ENCODE measurements at regions not wholly inside any gene's neighbourhood (a gene's known extent, or its start where the extent isn't known, plus 50 kb on each side); places are given as distances from the start of the nearest gene placed in this dataset.
A peak's percentile ranks its signal among the peaks of the same experiment; 100 is the strongest.

DNA sequence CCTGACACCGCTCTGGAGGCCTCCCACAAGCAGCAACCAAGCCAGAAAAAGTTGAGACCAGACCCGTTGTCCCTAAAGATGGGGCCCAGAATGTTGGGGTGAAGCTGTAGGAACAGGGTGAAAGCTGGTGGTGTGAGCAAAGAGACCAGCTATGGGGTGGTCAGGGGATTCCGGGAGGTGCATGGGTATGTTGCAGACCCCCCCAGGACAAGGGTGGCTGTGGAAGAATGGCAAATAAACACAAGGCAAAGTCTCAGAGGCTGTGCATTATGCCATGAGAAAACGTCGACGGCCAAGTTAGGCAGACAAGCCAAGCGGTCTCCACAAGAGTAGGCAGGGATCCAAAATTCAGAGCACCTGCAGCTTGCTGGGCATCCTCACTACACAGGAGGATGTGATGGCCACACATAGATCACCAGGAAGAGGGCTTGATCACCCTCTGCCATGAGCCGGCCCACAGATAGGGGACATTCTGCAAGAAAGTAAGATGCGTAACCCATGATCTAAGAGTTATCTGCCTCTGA lies 58.8 kb upstream of the KCNA1 start:
- Mint-ChIP-seq H3K36me3 (no peaks in the 10 kb centered on the region), H3K4me3 (no peak overlapping the region), H3K27ac (no peak overlapping the region), H3K4me1 (peaks cover 5% of the 10 kb centered on the region), H3K9me3 (no peaks in the 10 kb centered on the region)
- DNase-seq (ENCODE audit: low spot score in 2 of 2), result no peak
- ATAC-seq, result no peak

DNA sequence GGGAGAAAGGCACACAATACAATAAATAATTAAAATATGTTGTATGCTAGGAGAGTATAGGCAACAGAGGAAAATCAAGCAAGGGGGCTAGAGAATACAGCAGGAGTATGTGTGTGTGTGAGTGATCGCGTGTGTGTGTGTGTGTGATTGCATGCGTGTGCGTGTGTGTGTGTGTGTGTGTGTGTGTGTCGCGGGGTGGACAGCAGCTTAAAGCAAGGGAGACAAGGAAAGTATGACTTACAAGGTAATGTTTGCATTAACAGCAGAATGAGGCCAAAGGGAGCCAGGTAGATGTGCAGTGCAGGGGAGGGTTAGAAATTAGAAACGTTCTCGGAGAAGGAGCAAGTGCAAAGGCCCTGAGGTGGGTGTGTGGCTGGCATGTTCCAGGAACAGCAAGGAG lies 57.4 kb upstream of the KCNA1 start:
- no peak for ATAC-seq
- Mint-ChIP-seq H3K4me1 (peaks cover 10% of the 10 kb centered on the region), H3K4me3 (no peak overlapping the region), H3K36me3 (no peaks in the 10 kb centered on the region), H3K9me3 (no peaks in the 10 kb centered on the region), H3K27ac (no peak overlapping the region)
- DNase-seq (ENCODE audit: low spot score in 2 of 2), result no peak

DNA sequence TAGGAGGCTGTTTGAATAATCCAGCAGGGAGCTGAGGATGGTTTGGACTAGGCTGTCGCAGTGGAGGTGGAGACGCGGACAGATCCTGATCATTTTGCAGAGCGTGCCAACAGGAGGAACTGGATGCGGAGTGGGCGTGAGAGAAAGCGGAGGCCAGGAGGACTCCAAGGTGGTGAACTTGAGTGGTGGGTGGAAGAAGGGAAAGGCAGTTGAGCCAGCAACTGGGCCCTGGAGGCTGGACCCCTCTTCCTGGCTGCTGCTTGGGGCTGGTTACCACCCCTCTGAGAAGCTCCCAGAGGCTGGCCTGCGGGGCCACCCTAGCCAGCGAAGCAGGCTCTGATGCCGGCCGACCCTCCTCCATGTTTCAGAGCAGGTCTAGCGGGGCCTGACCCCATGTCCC lies 56.8 kb upstream of the KCNA1 start:
- Mint-ChIP-seq H3K4me1 (peaks cover 15% of the 10 kb centered on the region), H3K36me3 (no peaks in the 10 kb centered on the region), H3K4me3 (no peak overlapping the region), H3K9me3 (no peaks in the 10 kb centered on the region), H3K27ac (no peak overlapping the region)
- DNase-seq (ENCODE audit: low spot score in 2 of 2) (no peak), ATAC-seq (no peak)

DNA sequence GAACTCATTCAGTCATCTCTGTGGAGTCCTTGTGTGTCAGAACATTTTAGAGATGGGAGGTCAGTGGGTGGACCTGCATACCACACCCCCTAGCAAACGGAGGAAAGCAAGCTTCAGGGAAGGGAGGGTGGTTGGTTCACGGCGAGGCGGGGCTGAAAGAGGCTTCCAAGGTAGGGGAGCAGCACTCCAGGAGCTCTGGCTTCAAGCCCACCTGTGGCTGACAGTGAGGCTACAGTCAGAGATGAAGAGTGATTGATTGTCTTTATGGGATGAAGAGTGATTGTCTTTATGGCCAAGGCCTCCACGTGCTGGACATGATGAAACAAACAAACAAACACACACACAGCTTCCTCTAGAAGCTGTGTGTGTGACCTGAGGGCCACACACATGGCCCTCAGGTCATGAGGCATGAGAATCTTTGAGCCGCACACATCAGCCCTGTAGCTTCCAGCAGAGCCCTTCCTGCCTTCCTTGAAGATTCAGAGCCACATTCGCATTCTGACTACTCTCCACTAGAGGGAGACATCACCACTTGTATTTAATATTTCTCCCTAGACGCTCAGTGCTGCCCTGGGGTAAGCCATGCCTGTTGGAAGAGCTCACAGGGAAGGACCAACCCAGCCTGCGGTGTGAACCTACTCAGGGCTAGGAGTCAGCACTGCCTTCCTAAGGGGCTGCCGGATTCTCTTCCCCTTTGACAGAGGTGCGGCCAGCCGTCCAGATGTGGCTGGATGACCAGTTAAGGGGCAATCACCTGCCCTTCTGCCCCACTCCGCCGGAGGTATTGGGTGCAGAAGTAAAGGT lies 54.4 kb upstream of the KCNA1 start:
- peak; percentile 30 to 69 for DNase-seq (ENCODE audit: low spot score in 2 of 2)
- no peaks in the 10 kb centered on the region for H3K36me3 Mint-ChIP-seq
- peaks cover 20% of the 10 kb centered on the region for H3K4me1 Mint-ChIP-seq
- ATAC-seq, result peak; percentile 72
- no peak overlapping the region for H3K4me3 Mint-ChIP-seq
- no peaks in the 10 kb centered on the region for H3K9me3 Mint-ChIP-seq
- H3K27ac Mint-ChIP-seq, result no peak overlapping the region

DNA sequence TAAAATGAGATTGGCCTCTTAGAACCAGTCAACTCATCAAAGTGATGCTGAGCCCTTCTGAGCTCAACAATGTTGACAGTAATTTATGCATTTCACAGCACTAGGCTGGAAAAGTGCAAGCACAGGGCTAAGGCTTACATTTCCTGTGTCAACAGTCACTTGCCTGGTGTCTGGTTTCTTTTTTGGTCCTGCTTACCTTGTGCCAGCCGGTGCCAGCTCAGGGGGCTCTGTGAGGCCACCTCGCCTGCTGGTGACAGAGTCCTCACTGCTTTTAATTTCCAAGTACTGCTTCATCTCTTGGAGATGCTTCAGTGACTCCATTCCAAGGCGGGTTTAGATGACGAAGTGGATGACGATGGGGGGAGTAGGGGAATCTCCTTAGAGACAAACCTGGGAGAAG lies 53.1 kb upstream of the KCNA1 start:
- H3K36me3 Mint-ChIP-seq, result no peaks in the 10 kb centered on the region
- no peak for DNase-seq (ENCODE audit: low spot score in 2 of 2)
- no peak overlapping the region for H3K27ac Mint-ChIP-seq
- no peak for ATAC-seq
- peaks cover 20% of the 10 kb centered on the region for H3K4me1 Mint-ChIP-seq
- H3K9me3 Mint-ChIP-seq, result no peaks in the 10 kb centered on the region
- H3K4me3 Mint-ChIP-seq, result no peak overlapping the region

DNA sequence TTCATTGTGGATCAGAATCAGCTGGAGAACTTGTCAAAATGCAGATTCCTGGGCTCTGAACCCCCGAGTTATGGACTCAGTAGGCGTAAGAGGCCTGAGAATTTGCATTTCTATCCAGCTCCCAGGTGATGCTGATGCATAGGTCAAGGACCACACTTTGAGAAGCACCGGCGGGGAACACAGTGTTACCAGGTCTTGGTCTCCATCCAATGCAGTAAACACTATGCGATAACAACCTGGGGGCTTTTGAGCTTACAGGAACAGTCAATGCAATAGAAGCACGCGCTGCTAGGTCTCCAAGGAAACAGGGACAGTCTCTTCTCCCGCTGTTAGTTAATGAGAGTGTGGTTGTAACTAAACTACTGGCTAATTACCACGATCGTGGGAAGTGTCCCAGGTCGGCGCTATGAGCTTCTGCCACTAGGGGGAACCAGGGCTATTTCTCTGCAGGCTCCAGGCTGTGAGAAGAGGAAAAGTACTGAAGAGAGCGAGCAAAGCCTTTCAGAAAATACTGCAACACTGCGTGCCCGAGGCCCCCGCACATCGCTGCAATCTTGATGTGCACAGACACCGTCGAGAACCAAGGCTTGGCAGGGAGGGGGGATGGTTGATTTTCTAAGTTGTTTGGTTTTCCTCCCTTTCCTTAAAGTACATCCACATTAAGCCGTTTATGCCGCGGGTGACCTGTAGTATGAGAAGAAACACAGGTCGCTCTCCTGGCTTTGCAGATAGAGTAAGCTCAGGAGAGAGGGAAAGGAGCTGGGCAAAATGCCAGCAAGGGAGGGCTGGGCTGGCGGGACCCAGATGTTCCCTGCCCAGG lies 52.0 kb upstream of the KCNA1 start:
- DNase-seq (ENCODE audit: low spot score in 2 of 2) (peak; percentile 64 to 85), ATAC-seq (peak; percentile 79)
- Mint-ChIP-seq H3K27ac (no peak overlapping the region), H3K36me3 (no peaks in the 10 kb centered on the region), H3K9me3 (no peaks in the 10 kb centered on the region), H3K4me3 (peak overlapping the region; percentile 63), H3K4me1 (peaks cover 20% of the 10 kb centered on the region)

DNA sequence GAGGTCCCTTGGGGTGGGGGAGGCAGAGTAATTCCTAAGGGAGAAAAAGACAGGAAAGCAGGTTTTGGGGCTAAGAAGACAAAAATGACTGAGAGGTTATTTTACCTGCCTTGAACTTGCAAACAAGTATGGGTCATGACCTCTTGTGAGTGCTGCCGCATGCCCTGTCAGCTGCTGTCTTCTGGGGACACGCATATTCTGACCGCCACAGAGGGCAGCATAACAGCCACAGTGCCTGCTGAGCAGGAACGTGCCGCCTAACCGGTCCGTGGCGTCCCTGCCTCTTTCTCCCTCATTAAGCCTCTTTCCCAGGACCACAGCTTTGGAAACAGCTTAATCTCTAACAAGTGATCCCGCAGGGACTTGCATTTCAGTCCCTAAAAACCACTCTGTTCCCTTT lies 51.3 kb upstream of the KCNA1 start:
- ATAC-seq, result no peak
- Mint-ChIP-seq H3K36me3 (no peaks in the 10 kb centered on the region), H3K4me3 (peak overlapping the region; percentile 63), H3K9me3 (no peaks in the 10 kb centered on the region), H3K27ac (no peak overlapping the region), H3K4me1 (peaks cover 20% of the 10 kb centered on the region)
- DNase-seq (ENCODE audit: low spot score in 2 of 2), result no peak

DNA sequence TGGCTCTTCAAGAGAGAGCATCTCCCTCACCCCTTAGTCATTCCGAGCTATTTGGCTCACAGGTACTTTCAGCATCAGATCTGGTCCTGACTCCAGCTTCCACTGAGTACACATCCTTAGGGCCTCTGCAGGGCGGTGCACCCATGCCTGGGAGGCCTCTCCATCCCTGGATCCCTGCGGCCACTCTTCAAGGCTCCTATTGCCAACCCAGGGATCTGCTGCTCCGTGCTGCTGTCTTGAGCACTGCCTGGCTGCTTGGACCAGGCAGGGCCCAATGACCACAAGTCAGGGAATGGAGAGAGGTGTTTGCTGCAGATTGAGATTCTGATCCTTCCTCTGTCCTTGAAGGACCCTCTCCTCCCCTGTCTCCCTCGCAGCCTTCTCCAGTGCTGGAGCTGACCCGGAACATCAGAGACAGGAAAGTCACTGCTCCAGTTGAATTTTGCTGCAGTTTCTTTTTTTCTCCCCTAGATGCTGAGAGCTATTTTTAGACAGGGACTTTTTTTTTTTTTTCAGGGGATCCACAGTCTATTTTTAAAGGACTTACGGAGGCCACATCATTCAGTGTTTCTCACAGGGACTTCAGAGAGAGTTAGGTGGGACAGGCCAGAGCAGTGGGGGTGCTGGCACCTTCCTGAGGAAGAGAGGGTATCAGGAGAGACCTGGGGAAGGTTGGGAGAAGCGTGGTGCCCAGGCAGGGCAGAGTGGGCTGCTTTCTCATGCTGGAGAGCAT lies 50.1 kb upstream of the KCNA1 start:
- ATAC-seq, result no peak
- H3K27ac Mint-ChIP-seq, result no peak overlapping the region
- H3K4me3 Mint-ChIP-seq, result no peak overlapping the region

More for the DNA sequence above, 50.1 kb upstream of the KCNA1 start:
- no peaks in the 10 kb centered on the region for H3K36me3 Mint-ChIP-seq
- DNase-seq (ENCODE audit: low spot score in 2 of 2), result no peak
- H3K9me3 Mint-ChIP-seq, result no peaks in the 10 kb centered on the region
- peaks cover 20% of the 10 kb centered on the region for H3K4me1 Mint-ChIP-seq

All from stimulated activated effector memory CD8-positive, alpha-beta T cell treated with anti-CD3 and anti-CD28 coated beads, Interleukin-12 subunit alpha, Interleukin-12 subunit beta, amount 100 ng/mL, for 72 hours (primary cell).